ENCODE measurements at regions not wholly inside any gene's neighbourhood (a gene's known extent, or its start where the extent isn't known, plus 50 kb on each side); places are given as distances from the start of the nearest gene placed in this dataset.
"Not testable (repeated sequence)": the region's sequence is repeated elsewhere in the genome, so short reads cannot be mapped to it uniquely, and the experiment has no call there.

- DNase-seq = no peak
- Histone ChIP-seq H3K4me1 (no peaks in the 10 kb centered on the region), H3K27ac (no peak overlapping the region), H3K9me3 (no peaks in the 10 kb centered on the region), H3K36me3 (no peaks in the 10 kb centered on the region), H3K4me3 (no peak overlapping the region), H3K27me3 (no peaks in the 10 kb centered on the region)
- TF ChIP-seq CTCF (IDR thresholded peaks at IDR 0.05) (no peak), POLR2A (IDR thresholded peaks at IDR 0.05) (no peak)
- intact Hi-C loops (cut with DNase I) = no loop called here
- WGBS, 2 donors = 93 to 98% methylated on average over 2 of the region's 2 CpGs
Measured at GRCh38 chr3:78088006-78088405, 1048.1 kb downstream of the ROBO2 start.

- H3K4me1 ChIP-seq = no peaks in the 10 kb centered on the region
- H3K27me3 ChIP-seq = no peaks in the 10 kb centered on the region
- peaks cover 0 to 8% (median 0%) of the 10 kb centered on the region in 3 donors for H3K9me3 ChIP-seq
- intact Hi-C loops (cut with DNase I) = no loop called here
- H3K27ac ChIP-seq = no peak overlapping the region
- WGBS, 2 donors = 90 to 95% methylated on average over 3 of the region's 3 CpGs
- no peak for TF ChIP-seq CTCF (IDR thresholded peaks at IDR 0.05)
- no peak for DNase-seq
- H3K4me3 ChIP-seq = no peak overlapping the region
- H3K36me3 ChIP-seq = no peaks in the 10 kb centered on the region
Measured at GRCh38 chr3:78090382-78090781, 1050.5 kb downstream of the ROBO2 start.

GRCh38 chr3:78091478-78092119 lies 1051.7 kb downstream of the ROBO2 start:
- no peaks in the 10 kb centered on the region for H3K36me3 ChIP-seq
- WGBS, 2 donors = 54 to 58% methylated on average over 2 of the region's 2 CpGs
- H3K27me3 ChIP-seq = no peaks in the 10 kb centered on the region
- H3K4me1 ChIP-seq = no peaks in the 10 kb centered on the region
- intact Hi-C loops (cut with DNase I) = no loop called here
- DNase-seq = no peak
- H3K9me3 ChIP-seq = peaks cover 0 to 8% (median 0%) of the 10 kb centered on the region in 3 donors
- no peak for TF ChIP-seq POLR2A (IDR thresholded peaks at IDR 0.05)
- TF ChIP-seq CTCF (IDR thresholded peaks at IDR 0.05) = no peak
- no peak overlapping the region for H3K4me3 ChIP-seq
- H3K27ac ChIP-seq = no peak overlapping the region

DNA sequence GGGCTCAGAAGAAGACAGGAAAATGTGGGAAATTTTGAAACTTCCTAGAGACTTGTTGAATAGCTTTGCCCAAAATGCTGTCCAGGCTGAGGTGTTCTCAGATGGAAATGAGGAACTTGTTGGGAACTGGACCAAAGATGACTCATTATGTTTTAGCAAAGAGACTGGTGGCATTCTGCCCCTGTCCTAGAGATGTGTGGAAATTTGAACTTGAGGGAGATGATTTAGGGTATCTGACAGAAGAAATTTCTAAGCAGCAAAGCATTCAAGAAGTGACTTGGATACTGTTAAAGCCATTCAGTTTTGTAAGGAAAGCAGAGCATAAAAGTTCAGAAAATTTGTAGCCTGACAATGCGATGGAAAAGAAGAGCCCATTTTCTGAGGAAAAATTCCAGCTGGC lies 1052.7 kb downstream of the ROBO2 start:
- H3K27ac ChIP-seq; DNase-seq; H3K27me3 ChIP-seq; intact Hi-C loops (cut with DNase I); H3K36me3 ChIP-seq; H3K4me1 ChIP-seq; H3K9me3 ChIP-seq; H3K4me3 ChIP-seq: not testable (repeated sequence)
- WGBS, 2 donors = 82 to 92% methylated on average over 1 of the region's 1 CpG

GRCh38 chr3:78096488-78097255 lies 1056.8 kb downstream of the ROBO2 start:
- no peak overlapping the region for H3K27ac ChIP-seq
- H3K9me3 ChIP-seq = peaks cover 0 to 8% (median 0%) of the 10 kb centered on the region in 3 donors
- peaks cover 0 to 10% (median 0%) of the 10 kb centered on the region in 3 donors for H3K4me1 ChIP-seq
- no peak overlapping the region for H3K4me3 ChIP-seq
- H3K27me3 ChIP-seq = no peaks in the 10 kb centered on the region
- no peak for DNase-seq
- intact Hi-C loops (cut with DNase I) = no loop called here
- H3K36me3 ChIP-seq = no peaks in the 10 kb centered on the region
- TF ChIP-seq POLR2A (IDR thresholded peaks at IDR 0.05) (no peak), CTCF (IDR thresholded peaks at IDR 0.05) (no peak)

Data from esophagus squamous epithelium (tissue), 5 donors.